ENCODE measurements at regions not wholly inside any gene's neighbourhood (a gene's known extent, or its start where the extent isn't known, plus 50 kb on each side); places are given as distances from the start of the nearest gene placed in this dataset.

DNA sequence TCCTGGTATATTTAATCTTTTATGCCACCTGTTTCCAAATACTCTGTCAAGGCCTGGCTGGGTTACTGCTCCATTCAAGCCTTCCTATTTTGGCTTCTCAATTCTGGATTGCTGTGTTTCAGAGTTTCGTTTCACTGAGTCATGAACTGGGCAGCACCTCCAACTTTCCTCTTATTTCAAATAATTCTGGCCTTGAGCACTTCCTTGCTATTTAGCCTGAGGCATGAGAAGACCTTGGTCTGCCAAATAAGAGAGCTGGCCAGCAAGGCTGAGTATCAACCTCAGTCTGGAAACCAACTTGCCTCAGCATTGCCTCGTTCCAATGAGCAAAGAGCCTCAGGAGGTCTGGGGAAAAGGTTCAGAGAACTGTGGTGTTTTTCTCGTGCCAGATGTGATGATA lies 66.6 kb downstream of the TNFAIP3 start:
- TF ChIP-seq, protein P1, sequence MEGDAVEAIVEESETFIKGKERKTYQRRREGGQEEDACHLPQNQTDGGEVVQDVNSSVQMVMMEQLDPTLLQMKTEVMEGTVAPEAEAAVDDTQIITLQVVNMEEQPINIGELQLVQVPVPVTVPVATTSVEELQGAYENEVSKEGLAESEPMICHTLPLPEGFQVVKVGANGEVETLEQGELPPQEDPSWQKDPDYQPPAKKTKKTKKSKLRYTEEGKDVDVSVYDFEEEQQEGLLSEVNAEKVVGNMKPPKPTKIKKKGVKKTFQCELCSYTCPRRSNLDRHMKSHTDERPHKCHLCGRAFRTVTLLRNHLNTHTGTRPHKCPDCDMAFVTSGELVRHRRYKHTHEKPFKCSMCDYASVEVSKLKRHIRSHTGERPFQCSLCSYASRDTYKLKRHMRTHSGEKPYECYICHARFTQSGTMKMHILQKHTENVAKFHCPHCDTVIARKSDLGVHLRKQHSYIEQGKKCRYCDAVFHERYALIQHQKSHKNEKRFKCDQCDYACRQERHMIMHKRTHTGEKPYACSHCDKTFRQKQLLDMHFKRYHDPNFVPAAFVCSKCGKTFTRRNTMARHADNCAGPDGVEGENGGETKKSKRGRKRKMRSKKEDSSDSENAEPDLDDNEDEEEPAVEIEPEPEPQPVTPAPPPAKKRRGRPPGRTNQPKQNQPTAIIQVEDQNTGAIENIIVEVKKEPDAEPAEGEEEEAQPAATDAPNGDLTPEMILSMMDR (IDR thresholded peaks at IDR 0.05) = no peak
- TF ChIP-seq, protein P2, sequence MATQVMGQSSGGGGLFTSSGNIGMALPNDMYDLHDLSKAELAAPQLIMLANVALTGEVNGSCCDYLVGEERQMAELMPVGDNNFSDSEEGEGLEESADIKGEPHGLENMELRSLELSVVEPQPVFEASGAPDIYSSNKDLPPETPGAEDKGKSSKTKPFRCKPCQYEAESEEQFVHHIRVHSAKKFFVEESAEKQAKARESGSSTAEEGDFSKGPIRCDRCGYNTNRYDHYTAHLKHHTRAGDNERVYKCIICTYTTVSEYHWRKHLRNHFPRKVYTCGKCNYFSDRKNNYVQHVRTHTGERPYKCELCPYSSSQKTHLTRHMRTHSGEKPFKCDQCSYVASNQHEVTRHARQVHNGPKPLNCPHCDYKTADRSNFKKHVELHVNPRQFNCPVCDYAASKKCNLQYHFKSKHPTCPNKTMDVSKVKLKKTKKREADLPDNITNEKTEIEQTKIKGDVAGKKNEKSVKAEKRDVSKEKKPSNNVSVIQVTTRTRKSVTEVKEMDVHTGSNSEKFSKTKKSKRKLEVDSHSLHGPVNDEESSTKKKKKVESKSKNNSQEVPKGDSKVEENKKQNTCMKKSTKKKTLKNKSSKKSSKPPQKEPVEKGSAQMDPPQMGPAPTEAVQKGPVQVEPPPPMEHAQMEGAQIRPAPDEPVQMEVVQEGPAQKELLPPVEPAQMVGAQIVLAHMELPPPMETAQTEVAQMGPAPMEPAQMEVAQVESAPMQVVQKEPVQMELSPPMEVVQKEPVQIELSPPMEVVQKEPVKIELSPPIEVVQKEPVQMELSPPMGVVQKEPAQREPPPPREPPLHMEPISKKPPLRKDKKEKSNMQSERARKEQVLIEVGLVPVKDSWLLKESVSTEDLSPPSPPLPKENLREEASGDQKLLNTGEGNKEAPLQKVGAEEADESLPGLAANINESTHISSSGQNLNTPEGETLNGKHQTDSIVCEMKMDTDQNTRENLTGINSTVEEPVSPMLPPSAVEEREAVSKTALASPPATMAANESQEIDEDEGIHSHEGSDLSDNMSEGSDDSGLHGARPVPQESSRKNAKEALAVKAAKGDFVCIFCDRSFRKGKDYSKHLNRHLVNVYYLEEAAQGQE (IDR thresholded peaks at IDR 0.05; ENCODE audit: insufficient read depth in 1 of 2, low read depth in 2 of 2, low read length in 1 of 2) = no peak
- TF ChIP-seq POLR2AphosphoS5 (IDR thresholded peaks at IDR 0.05; ENCODE audit: low read depth, low read length) (no peak), SIN3A (IDR thresholded peaks at IDR 0.05; ENCODE audit: borderline replicate concordance, insufficient read depth, low read depth, low read length) (no peak)

All from Panc1 (cell line).